ENCODE measurements at regions not wholly inside any gene's neighbourhood (a gene's known extent, or its start where the extent isn't known, plus 50 kb on each side); places are given as distances from the start of the nearest gene placed in this dataset.

DNA sequence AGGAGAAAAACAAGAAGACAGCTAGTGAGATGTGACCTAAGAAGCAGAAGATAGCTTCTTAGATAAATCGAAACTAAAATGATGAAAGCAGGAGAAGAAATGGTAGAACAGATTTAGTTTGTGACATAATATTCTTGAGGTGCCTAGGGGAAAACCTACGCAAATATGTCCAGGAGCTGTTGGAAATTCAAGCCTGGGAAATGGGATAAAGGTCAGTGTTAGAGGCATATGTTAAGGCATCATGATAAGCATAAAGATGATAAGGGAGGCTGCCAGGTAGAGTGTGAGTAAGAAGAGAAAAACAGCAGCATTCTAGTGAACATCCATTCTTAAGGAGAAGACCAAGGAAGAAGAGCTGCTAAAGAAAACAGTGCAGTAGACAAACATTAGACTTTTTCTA, 109.6 kb upstream of the LGR5 start:
- Histone ChIP-seq H3K27ac (ENCODE audit: low read depth, low read length) (no peak overlapping the region), H4K20me1 (ENCODE audit: insufficient read depth, low read length) (no peaks in the 10 kb centered on the region), H3K36me3 (ENCODE audit: insufficient read depth, low read length) (no peaks in the 10 kb centered on the region), H3K27me3 (ENCODE audit: insufficient read depth, low read length) (no peaks in the 10 kb centered on the region), H3K4me1 (ENCODE audit: insufficient read depth, low read length) (no peaks in the 10 kb centered on the region), H3K9me3 (ENCODE audit: low read depth, low read length) (no peaks in the 10 kb centered on the region), H3K4me3 (ENCODE audit: insufficient read depth, low read length) (no peak overlapping the region), H3K4me2 (ENCODE audit: insufficient read depth, low read length) (no peak overlapping the region), H3K79me2 (ENCODE audit: insufficient read depth, low read length) (no peaks in the 10 kb centered on the region), H2AFZ (ENCODE audit: low read length) (no peak overlapping the region)
- no peak for DNase-seq (ENCODE audit: insufficient read length, low spot score, missing footprints)
- no peak for TF ChIP-seq CTCF (IDR thresholded peaks at IDR 0.05; ENCODE audit: extremely low read depth, low read depth, low read length)

DNA sequence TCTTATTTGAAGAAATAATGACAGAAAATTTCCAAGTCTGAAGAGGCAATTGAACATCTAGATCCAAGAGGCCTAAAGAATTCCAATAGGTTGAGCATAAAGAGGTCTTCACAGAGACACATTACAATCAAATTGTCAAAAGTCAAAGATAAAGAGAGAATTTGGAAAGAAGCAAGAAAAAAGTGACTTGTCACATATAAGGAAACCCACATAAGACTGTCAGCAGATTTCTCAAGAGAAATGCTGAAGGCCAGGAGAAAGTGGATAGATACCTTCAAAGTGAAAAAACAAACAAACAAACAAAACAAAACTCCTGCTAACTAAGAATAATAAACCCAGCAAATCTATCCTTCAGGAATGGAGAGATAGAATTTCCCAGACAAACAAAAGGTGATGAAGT, 118.1 kb upstream of the LGR5 start:
- Histone ChIP-seq H3K4me2 (ENCODE audit: insufficient read depth, low read length) (no peak overlapping the region), H3K4me1 (ENCODE audit: insufficient read depth, low read length) (no peaks in the 10 kb centered on the region), H2AFZ (ENCODE audit: low read length) (no peak overlapping the region), H3K36me3 (ENCODE audit: insufficient read depth, low read length) (no peaks in the 10 kb centered on the region), H3K27me3 (ENCODE audit: insufficient read depth, low read length) (no peaks in the 10 kb centered on the region), H3K27ac (ENCODE audit: low read depth, low read length) (no peak overlapping the region), H3K4me3 (ENCODE audit: insufficient read depth, low read length) (no peak overlapping the region), H3K9me3 (ENCODE audit: low read depth, low read length) (peaks cover 8% of the 10 kb centered on the region), H3K79me2 (ENCODE audit: insufficient read depth, low read length) (no peaks in the 10 kb centered on the region), H4K20me1 (ENCODE audit: insufficient read depth, low read length) (no peaks in the 10 kb centered on the region)
- TF ChIP-seq CTCF (IDR thresholded peaks at IDR 0.05; ENCODE audit: extremely low read depth, low read depth, low read length), result no peak
- DNase-seq (ENCODE audit: insufficient read length, low spot score, missing footprints), result no peak

DNA sequence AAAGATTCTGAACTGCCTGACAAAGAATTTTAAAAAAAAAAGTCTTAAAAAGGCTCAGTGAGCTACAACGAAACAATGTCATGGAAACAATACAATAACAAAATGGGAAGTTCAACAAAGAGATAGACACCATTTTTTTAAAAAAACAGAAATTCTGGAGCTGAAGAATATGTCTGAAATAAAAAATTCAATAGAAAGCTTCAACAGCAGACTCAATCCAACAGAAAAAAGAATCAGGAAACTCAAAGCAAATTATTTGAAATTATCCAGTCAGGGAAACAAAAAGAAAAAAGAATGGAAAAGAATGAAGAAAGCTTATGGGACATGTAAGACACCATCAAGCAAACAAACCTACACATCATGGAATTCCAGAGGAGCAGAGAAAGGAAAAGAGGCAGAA, 118.5 kb upstream of the LGR5 start:
- TF ChIP-seq CTCF (IDR thresholded peaks at IDR 0.05; ENCODE audit: extremely low read depth, low read depth, low read length), result no peak
- Histone ChIP-seq H3K36me3 (ENCODE audit: insufficient read depth, low read length) (no peaks in the 10 kb centered on the region), H3K27ac (ENCODE audit: low read depth, low read length) (no peak overlapping the region), H3K9me3 (ENCODE audit: low read depth, low read length) (peaks cover 8% of the 10 kb centered on the region), H3K4me3 (ENCODE audit: insufficient read depth, low read length) (no peak overlapping the region), H2AFZ (ENCODE audit: low read length) (no peak overlapping the region), H3K79me2 (ENCODE audit: insufficient read depth, low read length) (no peaks in the 10 kb centered on the region), H3K4me1 (ENCODE audit: insufficient read depth, low read length) (no peaks in the 10 kb centered on the region), H3K4me2 (ENCODE audit: insufficient read depth, low read length) (no peak overlapping the region), H4K20me1 (ENCODE audit: insufficient read depth, low read length) (no peaks in the 10 kb centered on the region), H3K27me3 (ENCODE audit: insufficient read depth, low read length) (no peaks in the 10 kb centered on the region)
- no peak for DNase-seq (ENCODE audit: insufficient read length, low spot score, missing footprints)

DNA sequence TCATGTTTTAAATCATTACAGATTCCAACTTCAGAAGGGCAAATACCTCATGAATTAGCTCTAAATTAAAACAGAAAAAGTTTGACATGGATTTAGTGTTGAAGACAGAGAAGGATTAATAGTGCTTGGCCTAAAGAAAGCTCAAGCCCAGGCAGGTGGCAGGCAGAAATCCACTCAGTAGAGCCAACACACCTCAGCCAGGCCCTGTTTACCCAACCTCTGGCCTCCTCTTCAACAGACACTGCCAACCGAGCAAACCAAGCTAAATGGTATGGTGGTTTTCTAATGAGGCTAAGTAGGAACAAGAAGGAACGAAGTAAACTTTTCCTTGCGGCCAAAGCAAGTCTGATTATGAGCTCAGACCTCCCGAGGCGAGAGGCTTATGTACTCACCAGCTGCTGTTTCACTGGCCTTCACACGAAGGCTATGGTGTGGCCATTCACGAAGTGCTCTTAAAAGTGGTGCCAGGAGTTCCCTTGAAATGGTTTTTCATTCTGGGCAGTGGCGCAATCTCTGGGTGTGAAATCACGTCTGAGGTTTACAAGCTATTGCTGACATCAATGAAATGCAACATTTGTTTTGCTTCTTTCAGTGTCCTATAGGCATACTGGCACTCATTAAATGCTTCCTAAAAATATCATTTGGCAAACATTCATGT, 124.1 kb upstream of the LGR5 start:
- no peak overlapping the region for H2AFZ ChIP-seq (ENCODE audit: low read length)
- H3K27ac ChIP-seq (ENCODE audit: low read depth, low read length), result no peak overlapping the region
- no peaks in the 10 kb centered on the region for H3K79me2 ChIP-seq (ENCODE audit: insufficient read depth, low read length)
- TF ChIP-seq CTCF (IDR thresholded peaks at IDR 0.05; ENCODE audit: extremely low read depth, low read depth, low read length), result no peak
- peaks cover 6% of the 10 kb centered on the region for H3K9me3 ChIP-seq (ENCODE audit: low read depth, low read length)
- no peaks in the 10 kb centered on the region for H3K4me1 ChIP-seq (ENCODE audit: insufficient read depth, low read length)
- no peaks in the 10 kb centered on the region for H4K20me1 ChIP-seq (ENCODE audit: insufficient read depth, low read length)
- H3K4me2 ChIP-seq (ENCODE audit: insufficient read depth, low read length), result no peak overlapping the region
- no peaks in the 10 kb centered on the region for H3K36me3 ChIP-seq (ENCODE audit: insufficient read depth, low read length)
- no peaks in the 10 kb centered on the region for H3K27me3 ChIP-seq (ENCODE audit: insufficient read depth, low read length)
- no peak for DNase-seq (ENCODE audit: insufficient read length, low spot score, missing footprints)
- no peak overlapping the region for H3K4me3 ChIP-seq (ENCODE audit: insufficient read depth, low read length)
